Cerebellar cortex (tissue), 1 donor: ENCODE measurements at regions not wholly inside any gene's neighbourhood (a gene's known extent, or its start where the extent isn't known, plus 50 kb on each side); places are given as distances from the start of the nearest gene placed in this dataset.
"Not testable (repeated sequence)": the region's sequence is repeated elsewhere in the genome, so short reads cannot be mapped to it uniquely, and the experiment has no call there.

Experiments used
- DNase-seq: peaks from one replicate; pipeline ENCODE4 v3.0.0-alpha.2; 2015; ENCODE audit warnings: low spot score

DNA sequence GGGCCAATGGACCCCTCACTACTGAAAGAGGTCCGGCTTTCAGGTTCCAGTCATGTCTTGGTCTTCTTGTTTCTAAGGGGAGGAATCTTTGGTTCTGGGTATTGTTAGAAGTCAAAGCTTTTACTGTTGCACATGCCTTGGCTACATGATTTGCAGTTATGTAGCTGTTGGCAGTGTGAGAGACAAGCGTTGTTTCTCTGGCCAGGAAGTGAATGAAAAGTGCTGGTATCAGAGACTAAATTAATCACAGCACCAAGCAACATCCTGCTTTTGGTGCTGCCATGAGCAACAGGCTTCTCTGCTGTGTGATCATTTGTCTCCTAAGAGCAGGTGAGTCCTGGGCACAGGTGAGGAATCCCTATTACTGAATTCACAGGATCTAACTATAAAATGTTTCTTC, 100.1 kb upstream of the PRSS3 start:
- no peak for DNase-seq

DNA sequence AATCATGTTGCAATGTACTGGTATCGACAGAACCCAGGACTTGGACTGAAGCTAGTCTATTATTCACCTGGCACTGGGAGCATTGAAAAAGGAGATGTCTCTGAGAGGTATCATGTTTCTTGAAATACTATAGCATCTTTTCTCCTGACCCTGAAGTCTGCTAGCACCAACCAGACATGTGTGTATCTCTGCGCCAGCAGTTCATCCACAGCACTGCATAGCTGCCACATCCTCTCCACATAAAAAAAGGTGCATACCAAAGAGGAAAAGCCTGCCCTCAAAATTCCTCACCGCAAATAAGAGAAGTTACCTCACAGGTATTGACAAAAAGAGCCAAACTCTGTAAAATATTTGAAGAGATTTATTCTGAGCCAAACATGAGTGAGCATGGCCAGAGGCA, 99.5 kb upstream of the PRSS3 start:
- no peak for DNase-seq

DNA sequence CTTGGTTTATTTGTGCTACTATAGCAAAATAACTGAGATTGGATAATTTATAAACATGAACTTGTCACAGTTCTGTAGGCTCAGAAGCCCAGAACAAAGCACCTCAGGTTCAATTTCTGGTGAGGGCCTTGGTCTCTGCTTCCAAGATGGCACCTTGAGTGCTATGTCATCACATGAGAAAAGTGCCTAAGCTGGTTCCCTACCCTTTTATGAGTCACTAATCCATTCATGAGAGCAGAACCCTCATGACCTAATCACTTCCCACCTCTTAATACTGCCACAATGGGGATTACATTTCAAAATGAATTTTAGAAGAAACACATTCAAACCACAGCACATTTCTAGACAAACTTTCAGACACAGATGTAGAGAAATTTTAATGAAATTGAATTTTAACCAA, 98.2 kb upstream of the PRSS3 start:
- DNase-seq, result no peak

DNA sequence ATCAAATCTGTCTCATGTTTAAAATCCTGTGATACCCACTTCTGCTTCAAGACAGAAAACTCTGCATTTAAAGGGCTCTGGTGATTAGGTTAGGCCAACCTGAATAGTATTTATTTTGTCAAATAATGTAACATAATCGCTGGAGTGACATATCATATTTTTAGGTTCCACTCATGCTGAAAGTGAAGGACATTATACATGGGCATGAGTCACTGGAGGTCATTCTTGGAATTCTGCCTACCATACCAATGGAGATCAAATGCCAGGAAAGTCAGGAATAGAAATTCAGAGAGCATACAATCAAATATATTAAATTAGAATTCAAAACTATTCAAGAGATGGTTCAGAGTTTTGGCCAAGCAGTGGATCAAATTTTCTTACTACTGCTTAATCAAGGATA, 97.1 kb upstream of the PRSS3 start:
- DNase-seq, result no peak

DNA sequence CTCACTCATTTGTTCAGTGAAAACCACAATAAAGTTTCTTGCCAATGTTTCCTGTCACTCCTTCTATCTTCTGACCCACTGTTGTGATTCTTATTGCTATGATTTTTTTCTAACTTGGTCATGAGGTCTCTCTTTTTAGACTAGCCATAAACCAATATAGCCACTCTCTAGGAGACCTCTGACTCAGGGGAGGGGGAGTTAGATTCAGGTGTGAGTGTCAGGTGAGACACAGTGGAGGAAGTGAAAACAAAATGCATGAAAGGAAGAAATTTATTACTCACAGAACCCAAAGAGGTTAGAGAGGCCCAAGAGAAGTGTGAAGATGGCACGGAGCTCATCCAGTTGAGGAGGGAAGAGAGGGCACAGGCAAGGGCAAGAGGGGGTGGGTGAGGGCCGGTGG, 94.4 kb upstream of the PRSS3 start:
- not testable (repeated sequence) for DNase-seq

DNA sequence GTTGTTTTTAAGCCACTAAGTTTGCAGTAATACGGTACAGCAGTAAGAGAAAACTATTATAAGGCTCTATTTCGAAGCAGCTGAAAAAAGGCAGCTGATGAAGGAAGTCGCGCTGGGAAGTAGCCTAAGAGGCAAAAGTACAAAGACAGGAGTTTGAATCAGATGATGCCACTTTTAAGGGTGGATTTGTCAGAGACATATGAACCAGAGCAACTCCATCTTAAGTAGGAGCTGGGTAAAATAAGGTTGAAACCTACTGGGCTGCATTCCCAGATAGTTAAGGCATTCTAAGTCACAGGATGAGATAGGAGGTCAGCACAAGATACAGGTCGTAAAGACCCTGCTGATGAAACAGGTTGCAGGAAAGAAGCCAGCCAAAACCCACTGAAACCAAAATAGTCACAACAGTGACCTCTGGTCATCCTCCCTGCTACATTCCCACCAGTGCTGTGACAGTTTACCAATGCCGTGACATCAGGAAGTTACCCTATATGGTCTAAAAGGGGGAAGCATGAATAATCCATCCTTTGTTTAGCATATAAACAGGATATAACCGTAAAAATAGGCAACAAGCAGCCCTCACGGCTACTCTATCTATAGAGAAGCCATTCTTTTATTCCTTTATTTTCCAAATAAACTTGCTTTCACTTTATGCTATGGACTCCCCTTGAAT, 91.8 kb upstream of the PRSS3 start:
- no peak for DNase-seq

DNA sequence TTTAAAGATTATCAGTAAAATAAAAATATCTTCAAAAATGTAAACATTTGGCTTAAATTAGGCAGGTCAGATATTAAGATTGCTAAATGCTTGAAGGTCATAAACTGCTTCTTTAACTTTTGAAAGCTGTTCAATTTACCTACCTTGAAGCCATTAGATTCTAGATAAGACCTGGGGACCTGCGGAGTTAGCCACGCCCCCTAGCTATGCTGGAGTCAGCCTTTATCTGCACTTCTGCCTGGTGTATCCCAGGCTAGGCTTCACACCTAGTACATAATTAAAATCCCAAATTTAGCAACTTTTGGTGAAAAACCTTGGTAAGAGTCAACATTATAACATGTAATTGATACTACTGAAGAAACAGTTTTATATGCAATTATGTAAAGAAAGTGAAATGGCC, 89.9 kb upstream of the PRSS3 start:
- not testable (repeated sequence) for DNase-seq

DNA sequence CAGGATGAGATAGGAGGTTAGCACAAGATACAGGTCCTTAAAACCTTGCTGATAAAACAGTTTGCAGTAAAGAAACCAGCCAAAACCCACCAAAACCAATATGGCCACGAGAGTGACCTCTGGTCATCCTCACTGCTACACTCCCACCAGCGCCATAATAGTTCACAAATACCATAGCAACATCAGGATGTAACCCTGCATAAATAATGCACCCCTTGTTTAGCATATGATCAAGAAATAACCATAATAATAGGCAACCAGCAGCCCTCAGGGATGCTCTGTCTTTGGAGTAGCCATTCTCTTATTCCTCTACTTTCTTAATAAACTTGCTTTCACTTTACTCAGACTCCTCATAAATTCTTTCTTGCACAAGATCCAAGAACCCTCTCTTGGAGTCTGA, 86.9 kb upstream of the PRSS3 start:
- DNase-seq, result no peak

DNA sequence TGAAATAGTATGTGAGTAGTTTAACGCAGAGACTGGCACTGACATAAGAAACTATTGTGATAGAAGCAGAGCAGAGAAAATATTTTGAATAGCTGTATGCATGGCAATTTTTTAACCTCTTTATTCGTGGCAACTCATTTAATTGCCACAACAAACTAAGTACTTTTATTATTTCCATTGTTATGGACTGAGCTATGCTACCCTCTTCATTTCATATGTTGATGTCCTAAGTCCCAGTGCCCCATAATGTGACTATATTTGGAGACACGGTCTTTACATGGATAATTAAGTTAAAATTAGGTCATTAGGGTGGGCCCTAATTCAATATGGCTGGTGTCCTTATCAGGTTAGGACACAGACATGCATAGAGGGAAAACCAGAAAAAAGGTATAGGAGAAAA, 86.1 kb upstream of the PRSS3 start:
- no peak for DNase-seq

DNA sequence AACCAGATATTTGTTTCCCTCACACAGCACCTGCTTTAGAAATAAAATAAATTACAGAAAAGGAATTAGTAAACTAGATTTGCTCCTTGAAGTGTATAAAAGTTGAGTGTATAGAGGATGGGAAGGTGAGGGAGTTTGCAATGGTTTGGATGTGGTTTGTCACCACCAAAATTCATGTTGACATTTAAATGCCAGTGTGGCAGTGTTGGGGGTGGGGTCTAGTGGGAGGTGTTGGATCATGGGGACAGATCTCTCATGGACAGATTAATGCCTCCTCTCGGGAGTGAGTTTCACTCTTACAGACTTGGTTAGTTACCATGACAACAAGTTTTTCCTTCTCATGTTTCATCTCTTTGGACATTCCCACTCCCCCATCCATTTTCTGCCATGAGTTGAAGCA, 83.9 kb upstream of the PRSS3 start:
- not testable (repeated sequence) for DNase-seq

DNA sequence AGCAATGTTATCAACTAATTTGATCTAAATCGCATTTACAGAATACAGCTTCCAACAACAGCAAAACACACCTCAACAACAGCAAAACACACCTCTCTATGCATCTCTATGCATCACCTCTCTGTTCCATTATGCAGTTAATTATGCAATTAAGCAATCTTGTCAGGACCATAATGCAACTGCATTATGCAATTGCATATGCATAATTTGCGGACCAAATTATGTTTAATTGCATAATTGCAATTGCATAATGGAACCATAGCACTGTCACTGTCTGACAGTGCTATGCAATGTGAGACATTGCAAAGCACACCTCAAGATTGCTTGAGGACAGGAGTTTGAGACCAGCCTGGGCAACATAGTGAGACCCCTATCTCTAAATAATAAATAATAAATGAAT, 80.4 kb upstream of the PRSS3 start:
- no peak for DNase-seq

DNA sequence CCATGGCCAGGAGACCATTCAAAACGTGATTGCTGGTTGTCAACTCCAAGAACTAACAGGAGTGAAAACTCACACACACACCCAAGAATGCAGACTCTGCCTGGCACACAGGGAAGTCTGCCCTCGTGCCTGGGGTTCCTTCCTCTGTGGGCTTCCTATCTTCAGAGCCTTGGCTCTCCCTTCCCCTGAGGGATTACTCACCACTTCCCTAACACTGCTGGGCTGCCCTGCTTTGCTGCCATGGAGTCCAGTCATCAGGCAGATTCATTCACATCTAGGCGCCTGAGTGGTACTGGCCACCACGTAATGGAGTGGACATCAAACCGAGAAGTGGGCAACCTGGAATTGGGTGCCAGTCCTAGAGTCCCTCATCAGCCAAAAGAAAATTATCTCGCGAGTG, 76.4 kb upstream of the PRSS3 start:
- no peak for DNase-seq

DNA sequence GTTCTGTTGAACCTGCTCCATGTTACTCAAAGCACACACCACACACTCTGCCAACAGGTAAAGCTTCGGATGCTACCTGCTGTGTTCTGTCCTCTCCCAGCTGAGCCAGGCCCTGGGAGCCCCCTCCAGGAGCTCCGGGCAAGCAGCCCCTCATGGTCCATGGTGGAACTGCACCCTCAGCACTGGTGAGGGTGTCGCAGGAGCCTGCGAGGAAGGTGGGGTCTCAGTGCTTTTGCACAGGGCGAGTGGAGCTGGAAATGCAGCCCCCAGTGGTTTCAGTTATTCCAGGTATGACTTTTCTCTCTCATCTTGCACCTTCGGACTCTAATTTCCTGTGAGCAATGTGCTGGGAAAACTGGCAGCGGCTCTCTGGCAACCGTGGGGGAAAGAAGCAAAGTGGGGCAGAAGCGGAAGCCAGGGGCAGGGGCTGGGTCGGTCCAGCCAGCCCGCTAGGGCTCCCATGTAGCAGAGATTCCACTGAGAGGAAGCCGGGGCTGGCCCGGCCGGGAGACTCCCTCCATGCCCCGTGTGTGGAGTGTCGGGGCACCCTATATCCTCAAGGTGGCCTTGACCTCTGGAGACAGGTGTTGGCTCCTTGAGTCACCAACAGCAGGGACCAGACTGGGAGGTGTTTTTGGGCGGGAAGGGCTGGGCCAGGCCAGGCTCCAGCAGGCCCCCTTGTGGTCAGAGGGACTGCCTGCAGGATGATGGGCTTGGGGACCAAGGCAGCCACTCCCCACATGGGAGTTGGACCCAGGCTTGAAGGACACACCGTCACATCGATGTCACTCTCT, 75.6 kb upstream of the PRSS3 start:
- peak; percentile 16 for DNase-seq

DNA sequence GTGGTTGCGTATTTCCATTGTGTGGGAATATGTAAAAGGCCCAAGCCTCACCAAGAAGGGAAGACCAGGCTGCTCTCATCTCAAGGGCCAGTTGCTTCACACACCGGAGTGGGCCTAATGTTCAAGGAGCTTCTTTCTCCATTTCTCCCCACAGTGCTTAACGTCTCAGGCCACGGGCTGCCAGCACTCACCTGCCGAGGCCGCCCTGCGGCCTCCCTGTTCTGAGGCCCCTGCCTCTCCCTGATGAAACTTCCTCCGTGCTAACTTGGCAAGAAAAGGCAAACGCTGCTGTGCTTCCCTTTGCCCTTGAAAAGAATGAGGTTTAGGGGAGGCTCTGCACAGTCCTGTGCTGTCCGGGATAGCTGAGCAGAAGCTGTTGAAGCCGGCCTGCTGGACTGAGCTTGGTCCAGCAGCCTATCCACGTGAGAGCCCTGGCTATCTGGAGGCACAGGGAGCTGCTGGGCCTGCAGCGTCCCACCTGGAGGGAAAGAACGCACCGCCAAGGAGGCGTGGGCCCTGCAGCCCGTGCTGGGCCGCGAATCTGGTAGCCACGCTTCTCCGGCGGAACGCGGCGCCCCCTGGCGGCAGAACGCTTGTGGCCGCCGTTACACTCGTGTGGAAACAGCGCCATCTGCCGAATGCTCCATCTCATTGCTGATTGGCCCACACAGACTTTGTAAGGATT, 73.5 kb upstream of the PRSS3 start:
- DNase-seq, result peak; percentile 85

DNA sequence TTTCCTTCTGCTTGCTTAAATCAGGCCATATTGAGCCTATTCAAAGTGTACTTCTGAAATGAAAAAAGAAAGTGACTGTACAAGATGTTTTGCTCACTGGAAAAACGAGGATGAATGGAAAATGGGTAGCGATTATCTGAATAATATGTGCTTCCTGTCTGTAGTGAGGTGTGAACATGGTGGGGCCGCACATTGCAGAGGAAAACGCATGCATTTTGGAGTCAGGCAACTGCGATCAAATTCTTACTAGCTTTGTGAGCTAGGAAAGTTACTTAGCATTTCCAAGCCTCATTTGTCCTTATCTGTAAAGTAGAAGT, 73.0 kb upstream of the PRSS3 start:
- DNase-seq, result no peak

DNA sequence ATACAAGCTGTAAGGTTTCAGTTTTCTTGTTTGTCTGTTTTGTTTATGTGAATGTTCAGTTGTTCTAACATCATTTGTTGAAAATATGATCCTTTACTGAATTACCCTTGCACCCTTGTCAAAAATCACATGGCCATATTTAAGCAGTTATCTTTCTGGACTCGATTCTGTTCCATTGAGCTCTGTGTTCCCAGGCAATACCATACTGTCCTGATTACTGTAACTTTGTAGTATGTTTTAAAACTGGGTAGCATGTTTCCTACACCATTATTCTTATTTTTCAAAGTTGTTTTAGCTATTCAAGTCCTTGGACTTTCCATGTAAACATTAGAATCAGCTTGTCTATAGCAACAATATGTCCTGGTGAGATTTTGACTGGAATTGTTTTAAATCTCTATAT, 66.7 kb upstream of the PRSS3 start:
- DNase-seq, result no peak

DNA sequence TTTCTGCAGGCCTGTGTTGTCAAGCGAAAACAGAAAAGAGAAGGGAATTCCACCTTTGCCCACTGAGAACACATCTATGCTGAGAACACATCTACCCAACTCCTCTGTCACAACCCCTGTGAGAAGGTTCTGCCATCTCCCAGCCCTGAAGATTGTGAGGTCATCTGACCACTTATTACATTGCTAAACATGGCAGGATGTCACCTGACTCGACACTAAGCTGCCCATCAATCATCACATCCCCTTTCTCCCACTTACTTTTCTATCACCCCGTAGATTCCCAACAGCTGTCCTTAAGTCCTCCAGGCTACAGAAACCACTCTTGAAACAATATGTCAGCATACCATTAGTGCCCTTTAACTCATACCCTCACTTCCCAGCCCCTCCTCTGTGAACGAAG, 64.2 kb upstream of the PRSS3 start:
- DNase-seq, result no peak

DNA sequence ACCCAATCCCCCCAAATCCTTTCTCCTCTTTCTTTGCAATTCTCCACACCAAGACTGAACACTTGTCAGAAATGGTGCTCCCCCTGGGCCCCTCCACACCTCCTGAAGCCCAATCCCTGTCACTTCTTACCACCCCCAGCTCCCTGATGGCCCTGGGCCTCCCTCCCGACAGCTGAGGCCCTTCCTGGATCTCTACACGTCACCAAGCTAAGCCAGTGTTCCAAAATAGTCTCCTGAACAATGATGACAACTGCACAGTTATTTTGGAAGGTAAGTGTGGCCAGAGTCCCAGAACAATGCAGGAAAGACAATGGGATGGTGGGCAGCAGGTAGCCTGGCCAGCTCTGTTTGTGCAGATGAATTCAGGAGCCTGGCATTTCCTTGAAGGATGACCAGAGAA, 63.7 kb upstream of the PRSS3 start:
- DNase-seq, result no peak

DNA sequence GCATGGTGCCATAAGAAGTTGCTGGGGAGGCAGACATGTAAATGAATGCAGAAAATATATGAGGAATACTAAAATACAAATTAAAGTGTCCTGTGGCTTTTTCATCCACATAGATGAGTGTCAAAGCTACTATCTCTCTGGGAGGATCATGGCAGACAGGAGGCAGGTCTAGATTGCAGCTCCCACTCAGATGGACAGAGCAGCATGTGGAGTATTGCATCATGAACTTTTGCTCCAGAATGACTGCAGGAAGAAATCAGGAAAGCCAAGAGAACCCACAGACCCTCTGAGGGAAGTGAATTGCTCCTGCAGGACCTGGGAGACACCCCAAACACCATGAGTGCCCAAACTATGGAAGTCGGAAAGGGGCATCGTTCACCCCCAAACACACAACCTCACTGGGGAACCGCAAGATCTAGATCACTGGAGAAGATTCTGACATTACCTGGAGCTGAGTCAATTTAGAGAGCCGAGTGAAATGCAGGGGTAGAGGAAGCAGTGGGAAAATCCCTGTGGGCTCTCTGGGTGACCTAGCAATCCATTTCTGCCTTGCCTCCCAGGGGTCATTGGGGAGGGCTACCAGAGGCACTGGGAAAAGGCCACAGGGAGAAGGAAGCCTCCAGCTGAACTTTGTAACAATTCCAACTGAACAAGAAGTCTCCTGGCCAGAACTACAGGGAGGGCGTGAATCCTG, 61.0 kb upstream of the PRSS3 start:
- not testable (repeated sequence) for DNase-seq

DNA sequence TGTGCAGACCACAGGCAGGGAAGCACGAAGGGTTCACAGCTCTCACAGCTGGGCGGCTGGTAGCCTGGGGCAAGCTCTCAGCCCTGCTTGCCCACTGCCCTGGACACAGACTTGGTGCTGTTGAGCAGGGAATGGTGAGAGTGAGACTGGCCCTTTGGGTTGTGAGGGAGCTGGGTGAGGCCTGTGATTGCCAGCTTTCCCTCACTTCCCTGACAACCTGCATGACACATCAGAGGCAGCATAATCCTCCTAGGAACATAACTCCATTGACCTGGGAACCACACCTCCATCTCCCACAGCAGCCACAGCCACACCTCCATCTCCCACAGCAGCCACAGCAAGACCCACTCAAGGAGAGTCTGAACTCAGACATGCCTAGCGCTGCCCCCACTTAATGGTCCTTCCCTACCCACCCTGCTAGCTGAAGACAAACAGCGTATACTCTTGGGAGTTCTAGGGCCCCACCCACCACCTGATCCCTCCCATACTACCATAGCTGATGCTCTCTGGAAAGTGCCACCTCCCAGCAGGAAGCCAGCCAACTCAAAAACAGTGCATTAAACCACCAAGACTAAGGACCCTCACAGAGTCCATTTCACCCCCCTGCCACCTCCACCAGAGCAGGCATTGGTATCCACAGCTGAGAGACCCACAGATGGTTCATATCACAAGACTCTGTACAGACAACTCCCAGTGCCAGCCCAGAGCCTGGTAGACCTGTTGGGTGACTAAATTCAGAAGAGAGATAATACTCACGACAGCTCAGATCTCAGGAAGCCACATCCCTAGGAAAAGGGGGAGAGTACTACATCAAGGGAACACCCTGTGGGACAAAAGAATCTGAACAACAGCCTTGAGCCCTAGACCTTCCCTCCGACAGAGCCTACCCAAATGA, 60.2 kb upstream of the PRSS3 start:
- not testable (repeated sequence) for DNase-seq

DNA sequence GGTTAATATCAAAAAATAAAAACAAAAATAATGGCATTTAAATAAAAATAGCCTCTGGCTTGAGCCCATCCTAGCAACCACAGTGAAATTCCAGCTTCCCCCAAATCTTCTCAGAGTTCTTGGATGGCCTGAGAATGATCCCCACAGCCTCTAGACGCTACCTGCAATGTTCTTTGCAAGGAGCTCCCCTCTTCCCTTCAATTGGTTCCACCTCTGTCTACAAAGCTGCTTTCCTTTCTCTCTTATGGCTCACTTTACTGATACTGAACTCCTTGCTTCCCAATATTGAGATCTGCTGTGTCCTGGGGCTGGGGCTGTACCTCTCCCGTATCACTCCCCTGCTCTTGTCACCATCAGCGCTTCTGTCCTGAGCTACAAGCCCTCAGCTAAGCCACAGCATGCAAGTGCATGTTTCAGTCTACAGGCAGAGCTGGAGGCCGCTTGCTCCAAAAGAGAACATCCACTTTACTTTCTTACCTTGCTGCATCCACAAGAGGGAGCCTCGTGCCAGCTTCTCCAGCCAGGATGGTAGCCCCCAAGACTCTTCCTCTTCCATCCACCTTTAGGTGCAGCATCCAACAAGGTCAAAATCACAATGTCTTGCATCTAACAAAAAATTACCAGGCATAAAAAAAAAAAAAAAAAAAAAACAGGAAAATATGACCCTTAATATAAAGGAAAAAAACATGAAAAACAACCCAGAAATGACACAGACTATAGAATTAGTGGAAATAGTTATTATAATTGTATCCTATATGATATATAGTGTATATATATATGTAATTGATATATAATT, 57.4 kb upstream of the PRSS3 start:
- DNase-seq, result peak; percentile 65
